Keratinocyte (primary cell): ENCODE measurements at regions not wholly inside any gene's neighbourhood (a gene's known extent, or its start where the extent isn't known, plus 50 kb on each side); places are given as distances from the start of the nearest gene placed in this dataset.

Source experiments
- CTCF ChIP-seq, 3 experiments: IDR thresholded peaks in 1 of 3; conservative IDR thresholded peaks in 1 of 3; optimal IDR thresholded peaks in 1 of 3; 2 replicates in 2 of 3; 3 replicates in 1 of 3; pipeline versions ENCODE3 to v1.5.1; 2011; ENCODE audit warnings: low read length in 3 of 3, mild to moderate bottlenecking in 3 of 3, moderate library complexity in 2 of 3, control low read depth in 1 of 3, inconsistent platforms in 1 of 3; ENCODE audit not compliant: insufficient read depth in 2 of 3; ENCODE audit errors: extremely low read depth in 1 of 3
- EZH2 ChIP-seq: IDR thresholded peaks from one replicate; pipeline ENCODE4 v1.6.1; 2012; ENCODE audit warnings: inconsistent platforms, mild to moderate bottlenecking, low read length, moderate library complexity

DNA sequence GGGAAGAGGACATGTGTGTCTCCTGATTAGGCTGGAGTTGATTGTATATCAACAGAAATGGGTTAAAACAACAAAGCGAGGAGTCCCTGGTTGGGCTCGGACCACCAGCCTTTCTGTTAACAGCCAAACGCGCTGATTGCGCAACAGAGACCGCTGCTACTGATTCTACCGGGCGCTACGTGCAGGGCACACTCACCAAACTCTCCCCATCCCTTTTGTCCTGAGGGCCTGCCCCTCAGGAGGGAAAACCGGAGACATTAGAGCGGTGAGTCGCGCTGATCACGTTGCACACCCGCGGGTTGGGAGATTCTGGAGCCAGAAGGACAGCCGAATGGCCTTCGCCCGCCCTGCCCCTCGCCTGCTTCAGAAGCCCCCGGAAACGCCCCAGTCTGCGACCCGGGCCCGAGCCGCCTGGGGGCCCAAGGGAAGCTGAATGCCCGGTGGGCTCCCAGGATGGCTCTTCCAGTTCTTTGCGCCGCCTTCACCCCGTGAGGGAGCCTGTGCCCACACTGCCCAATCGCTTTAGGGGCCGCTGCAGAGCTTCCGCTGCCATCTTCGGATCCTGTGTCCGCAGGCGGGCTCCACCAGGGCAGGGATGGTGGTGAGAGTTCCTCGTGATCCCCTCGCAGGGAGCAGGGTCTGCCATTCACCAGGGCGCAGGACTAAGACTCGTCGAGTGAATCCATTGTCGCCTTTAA, 165.4 kb upstream of the NBPF11 start:
- TF ChIP-seq EZH2 = no peak
- no peak for TF ChIP-seq CTCF (optimal IDR thresholded peaks at IDR 0.05 in 1 of 3, IDR thresholded peaks at IDR 0.05 in 1 of 3, conservative IDR thresholded peaks at IDR 0.05 in 1 of 3; ENCODE audit: extremely low read depth in 1 of 3, insufficient read depth in 2 of 3, low read length in 3 of 3)
